LNCAP (cell line): ENCODE measurements at regions not wholly inside any gene's neighbourhood (a gene's known extent, or its start where the extent isn't known, plus 50 kb on each side); places are given as distances from the start of the nearest gene placed in this dataset.

Experiments
- CTCF ChIP-seq: fragments of 450-650 bp; IDR thresholded peaks from 2 replicates; pipeline ENCODE4 v1.5.1; 2017; ENCODE audit warnings: mild to moderate bottlenecking

- peak; percentile 48; the same call in 1 of the 2 replicates for TF ChIP-seq CTCF
These were observed 135.1 kb downstream of the TBXT start for GRCh38 chr6:166032366-166033200.

GRCh38 chr6:166031275-166031674, 136.4 kb downstream of the TBXT start:
- TF ChIP-seq CTCF, result no peak

- no peak for TF ChIP-seq CTCF
These were observed 138.1 kb downstream of the TBXT start for GRCh38 chr6:166029506-166029905.

GRCh38 chr6:166027761-166028160, 139.9 kb downstream of the TBXT start:
- TF ChIP-seq CTCF, result no peak

GRCh38 chr6:166026586-166027126, 141.0 kb downstream of the TBXT start:
- TF ChIP-seq CTCF, result no peak

GRCh38 chr6:166025149-166025898, 142.3 kb downstream of the TBXT start:
- TF ChIP-seq CTCF, result no peak

- TF ChIP-seq CTCF, result no peak
These were observed 143.4 kb downstream of the TBXT start for GRCh38 chr6:166024252-166024651.
